Panc1 (cell line): ENCODE measurements at regions not wholly inside any gene's neighbourhood (a gene's known extent, or its start where the extent isn't known, plus 50 kb on each side); places are given as distances from the start of the nearest gene placed in this dataset.

Experiments used
- ATAC-seq: fragments of 200-7000 bp; cut with Tn5 transposase; 2 replicates; pipeline ENCODE4 v1.9.1; 2020; ENCODE audit warnings: mild to moderate bottlenecking, moderate library complexity
- BruUV-seq: library from RNA; stranded (reverse); fragments of 400-500 nt; replicated peaks from 2 replicates; lab custom pipeline; 2021; lab: Mats Ljungman, UMichigan
- CTCF ChIA-PET: fragments of 300-600 bp; sonication (Branson Sonifier 250); formaldehyde crosslinking; loops from one replicate; lab custom pipeline; 2022; ENCODE audit warnings: antibody characterized with exemption; lab: Charles Lee
- POLR2A ChIA-PET: fragments of 300-600 bp; sonication (Branson Sonifier 250); formaldehyde crosslinking; loops from one replicate; lab custom pipeline; 2022; ENCODE audit warnings: antibody characterized with exemption; lab: Charles Lee
- DNase-seq: peaks from one replicate; pipeline ENCODE4 v3.0.0-alpha.2; 2010; ENCODE audit warnings: low read depth, low spot score
- H3K27ac ChIP-seq: 2 replicates; pipeline ENCODE4 v1.5.1; 2011; ENCODE audit warnings: mild to moderate bottlenecking, low read length, inconsistent platforms
- H3K27me3 ChIP-seq: fragments of 200-500 bp; sonication (Bioruptor generic); 2 replicates; pipeline ENCODE4 v1.6.0; 2014; ENCODE audit warnings: low read length, inconsistent platforms; ENCODE audit not compliant: control insufficient read depth, insufficient read depth
- H3K36me3 ChIP-seq: fragments of 200-500 bp; sonication (Bioruptor generic); 2 replicates; pipeline ENCODE4 v1.5.1; 2014; ENCODE audit warnings: inconsistent platforms, mild to moderate bottlenecking, low read length, moderate library complexity; ENCODE audit not compliant: control insufficient read depth, insufficient read depth
- H3K4me1 ChIP-seq: 2 replicates; pipeline ENCODE4 v1.5.1; 2011; ENCODE audit warnings: inconsistent platforms, mild to moderate bottlenecking, low read length, moderate library complexity; ENCODE audit not compliant: control insufficient read depth, insufficient read depth
- H3K4me3 ChIP-seq, 2 experiments: 2 replicates each; pipeline ENCODE4 v1.5.1; 2011 to 2012; ENCODE audit warnings: low read depth in 2 of 2, low read length in 2 of 2, mild to moderate bottlenecking in 2 of 2, inconsistent platforms in 1 of 2, moderate library complexity in 1 of 2
- H3K9me3 ChIP-seq: fragments of 200-500 bp; sonication (Bioruptor generic); 2 replicates; pipeline ENCODE4 v1.5.1; 2014; ENCODE audit warnings: low read depth, mild to moderate bottlenecking, inconsistent platforms, low read length, moderate library complexity; ENCODE audit not compliant: control insufficient read depth, insufficient read depth
- POLR2AphosphoS5 ChIP-seq: IDR thresholded peaks from 2 replicates; pipeline ENCODE4 v1.6.1; 2012; ENCODE audit warnings: mild to moderate bottlenecking, low read depth, low read length, moderate library complexity
- SIN3A ChIP-seq: IDR thresholded peaks from 2 replicates; pipeline ENCODE4 v1.6.1; 2012; ENCODE audit warnings: low read depth, mild to moderate bottlenecking, low read length, moderate library complexity, borderline replicate concordance; ENCODE audit not compliant: insufficient read depth
- TCF7L2 ChIP-seq: IDR thresholded peaks from 2 replicates; pipeline ENCODE4 v1.6.1; 2011; ENCODE audit warnings: mild to moderate bottlenecking, low read depth, low read length, inconsistent platforms
- in situ Hi-C: cut with HindIII; loops from 2 replicates; pipeline ENCODE4 v1.10.0; 2016; ENCODE audit warnings: low sequenced_read_pairs, low pct_unique_long_range_greater_than_20kb
- intact Hi-C: fragments of 100-400 bp; cut with micrococcal nuclease; formaldehyde crosslinking; loops from one replicate; pipeline ENCODE4 v1.10.0; 2022; ENCODE audit not compliant: unreplicated experiment
- TF ChIP-seq, protein P1 (sequence below), 2 experiments: IDR thresholded peaks; 2 replicates each; pipeline ENCODE4 v1.6.1; 2011 to 2012; ENCODE audit warnings: low read depth in 2 of 2, control low read depth in 1 of 2, low read length in 1 of 2, mild to moderate bottlenecking in 1 of 2, moderate library complexity in 1 of 2; ENCODE audit not compliant: insufficient read depth in 1 of 2
- TF ChIP-seq, protein P2 (sequence below): fragments of 450-650 bp; IDR thresholded peaks from 2 replicates; pipeline ENCODE4 v1.5.1; 2017; ENCODE audit warnings: mild to moderate bottlenecking

GRCh38 chr4:11342401-11342800 lies 86.3 kb downstream of the HS3ST1 start:
- intact Hi-C loops, result no loop called here
- Histone ChIP-seq H3K36me3 (no peaks in the 10 kb centered on the region), H3K27me3 (no peaks in the 10 kb centered on the region; the same call in 1 of the 2 replicates), H3K9me3 (no peaks in the 10 kb centered on the region), H3K4me3 (no peak overlapping the region), H3K4me1 (no peaks in the 10 kb centered on the region), H3K27ac (no peak overlapping the region)
- BruUV-seq, result no TSS peak
- no peak for TF ChIP-seq SIN3A
- TF ChIP-seq, protein P1, sequence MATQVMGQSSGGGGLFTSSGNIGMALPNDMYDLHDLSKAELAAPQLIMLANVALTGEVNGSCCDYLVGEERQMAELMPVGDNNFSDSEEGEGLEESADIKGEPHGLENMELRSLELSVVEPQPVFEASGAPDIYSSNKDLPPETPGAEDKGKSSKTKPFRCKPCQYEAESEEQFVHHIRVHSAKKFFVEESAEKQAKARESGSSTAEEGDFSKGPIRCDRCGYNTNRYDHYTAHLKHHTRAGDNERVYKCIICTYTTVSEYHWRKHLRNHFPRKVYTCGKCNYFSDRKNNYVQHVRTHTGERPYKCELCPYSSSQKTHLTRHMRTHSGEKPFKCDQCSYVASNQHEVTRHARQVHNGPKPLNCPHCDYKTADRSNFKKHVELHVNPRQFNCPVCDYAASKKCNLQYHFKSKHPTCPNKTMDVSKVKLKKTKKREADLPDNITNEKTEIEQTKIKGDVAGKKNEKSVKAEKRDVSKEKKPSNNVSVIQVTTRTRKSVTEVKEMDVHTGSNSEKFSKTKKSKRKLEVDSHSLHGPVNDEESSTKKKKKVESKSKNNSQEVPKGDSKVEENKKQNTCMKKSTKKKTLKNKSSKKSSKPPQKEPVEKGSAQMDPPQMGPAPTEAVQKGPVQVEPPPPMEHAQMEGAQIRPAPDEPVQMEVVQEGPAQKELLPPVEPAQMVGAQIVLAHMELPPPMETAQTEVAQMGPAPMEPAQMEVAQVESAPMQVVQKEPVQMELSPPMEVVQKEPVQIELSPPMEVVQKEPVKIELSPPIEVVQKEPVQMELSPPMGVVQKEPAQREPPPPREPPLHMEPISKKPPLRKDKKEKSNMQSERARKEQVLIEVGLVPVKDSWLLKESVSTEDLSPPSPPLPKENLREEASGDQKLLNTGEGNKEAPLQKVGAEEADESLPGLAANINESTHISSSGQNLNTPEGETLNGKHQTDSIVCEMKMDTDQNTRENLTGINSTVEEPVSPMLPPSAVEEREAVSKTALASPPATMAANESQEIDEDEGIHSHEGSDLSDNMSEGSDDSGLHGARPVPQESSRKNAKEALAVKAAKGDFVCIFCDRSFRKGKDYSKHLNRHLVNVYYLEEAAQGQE (IDR thresholded peaks at IDR 0.05; ENCODE audit: insufficient read depth in 1 of 2, low read depth in 2 of 2, low read length in 1 of 2), result no peak
- no peak for TF ChIP-seq POLR2AphosphoS5
- TF ChIP-seq, protein P2, sequence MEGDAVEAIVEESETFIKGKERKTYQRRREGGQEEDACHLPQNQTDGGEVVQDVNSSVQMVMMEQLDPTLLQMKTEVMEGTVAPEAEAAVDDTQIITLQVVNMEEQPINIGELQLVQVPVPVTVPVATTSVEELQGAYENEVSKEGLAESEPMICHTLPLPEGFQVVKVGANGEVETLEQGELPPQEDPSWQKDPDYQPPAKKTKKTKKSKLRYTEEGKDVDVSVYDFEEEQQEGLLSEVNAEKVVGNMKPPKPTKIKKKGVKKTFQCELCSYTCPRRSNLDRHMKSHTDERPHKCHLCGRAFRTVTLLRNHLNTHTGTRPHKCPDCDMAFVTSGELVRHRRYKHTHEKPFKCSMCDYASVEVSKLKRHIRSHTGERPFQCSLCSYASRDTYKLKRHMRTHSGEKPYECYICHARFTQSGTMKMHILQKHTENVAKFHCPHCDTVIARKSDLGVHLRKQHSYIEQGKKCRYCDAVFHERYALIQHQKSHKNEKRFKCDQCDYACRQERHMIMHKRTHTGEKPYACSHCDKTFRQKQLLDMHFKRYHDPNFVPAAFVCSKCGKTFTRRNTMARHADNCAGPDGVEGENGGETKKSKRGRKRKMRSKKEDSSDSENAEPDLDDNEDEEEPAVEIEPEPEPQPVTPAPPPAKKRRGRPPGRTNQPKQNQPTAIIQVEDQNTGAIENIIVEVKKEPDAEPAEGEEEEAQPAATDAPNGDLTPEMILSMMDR, result no peak
- TF ChIP-seq TCF7L2, result no peak
- no peak for ATAC-seq
- no peak for DNase-seq
- POLR2A ChIA-PET, result no interaction called here
- CTCF ChIA-PET, result no interaction called here
- in situ Hi-C loops, result no loop called here

DNA sequence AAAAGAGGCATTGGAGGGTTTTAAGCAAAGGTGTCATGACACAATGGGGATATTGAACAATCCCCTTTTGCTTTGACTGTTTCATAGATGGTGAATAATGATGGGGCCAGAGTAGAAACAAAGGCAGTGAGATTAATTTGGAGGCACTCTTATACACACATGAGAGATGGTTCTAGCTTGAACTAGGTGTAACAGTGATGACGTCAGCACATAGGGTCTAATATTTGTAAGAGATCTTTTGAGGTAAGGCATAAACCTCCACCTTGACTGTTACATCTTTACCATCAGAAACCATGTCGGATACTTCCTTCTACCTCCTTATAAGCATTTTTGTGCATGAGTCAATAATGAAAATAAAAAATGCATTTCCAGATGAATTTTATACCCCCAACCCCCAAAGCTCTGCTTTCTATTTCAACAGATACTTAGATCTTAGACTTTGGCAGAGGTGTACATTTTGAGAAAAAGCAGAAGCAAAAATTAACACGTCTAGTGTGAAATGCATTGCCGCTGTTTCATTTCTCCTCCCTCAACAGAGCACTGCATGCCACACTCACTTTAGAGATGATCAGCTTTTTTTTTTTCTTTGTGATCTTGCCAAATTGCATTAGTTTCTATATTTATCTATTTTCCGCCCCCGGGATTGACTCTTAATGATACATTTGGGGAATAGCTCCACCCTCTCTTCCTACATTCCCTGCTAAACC lies 87.2 kb downstream of the HS3ST1 start:
- Histone ChIP-seq H3K36me3 (no peaks in the 10 kb centered on the region), H3K9me3 (no peaks in the 10 kb centered on the region), H3K27me3 (no peaks in the 10 kb centered on the region; the same call in 1 of the 2 replicates), H3K4me1 (no peaks in the 10 kb centered on the region), H3K27ac (no peak overlapping the region), H3K4me3 (no peak overlapping the region)
- in situ Hi-C loops, result no loop called here
- no TSS peak for BruUV-seq
- no peak for DNase-seq
- TF ChIP-seq SIN3A (no peak), TCF7L2 (no peak), POLR2AphosphoS5 (no peak)
- TF ChIP-seq, protein P1 (IDR thresholded peaks at IDR 0.05; ENCODE audit: insufficient read depth in 1 of 2, low read depth in 2 of 2, low read length in 1 of 2), result no peak
- TF ChIP-seq, protein P2, result no peak
- ChIA-PET POLR2A (no interaction called here), CTCF (no interaction called here)
- no peak for ATAC-seq
- intact Hi-C loops, result no loop called here
